Fibroblast of gingiva (primary cell): ENCODE measurements at regions not wholly inside any gene's neighbourhood (a gene's known extent, or its start where the extent isn't known, plus 50 kb on each side); places are given as distances from the start of the nearest gene placed in this dataset.
"Not testable (repeated sequence)": the region's sequence is repeated elsewhere in the genome, so short reads cannot be mapped to it uniquely, and the experiment has no call there.

Experiments used
- DNase-seq: peaks from one replicate; pipeline ENCODE4 v3.0.0-alpha.2; 2011; ENCODE audit warnings: low read depth

- no peak for DNase-seq
Measured at GRCh38 chr5:119895066-119895465, 265.7 kb downstream of the FAM170A start.

- no peak for DNase-seq
Measured at GRCh38 chr5:119896826-119897536, 267.6 kb downstream of the FAM170A start.

GRCh38 chr5:119897537-119898370, 268.4 kb downstream of the FAM170A start:
- peak; percentile 57 for DNase-seq

- no peak for DNase-seq
Measured at GRCh38 chr5:119899981-119900380, 270.6 kb downstream of the FAM170A start.

- DNase-seq: no peak
Measured at GRCh38 chr5:119902593-119902992, 273.2 kb downstream of the FAM170A start.

GRCh38 chr5:119913425-119913824, 284.1 kb downstream of the FAM170A start:
- DNase-seq: no peak

GRCh38 chr5:119919279-119919678, 289.9 kb downstream of the FAM170A start:
- no peak for DNase-seq

- DNase-seq: no peak
Measured at GRCh38 chr5:119926301-119926700, 296.9 kb downstream of the FAM170A start.

- DNase-seq: no peak
Measured at GRCh38 chr5:119928974-119929373, 299.6 kb downstream of the FAM170A start.

GRCh38 chr5:119930490-119930889, 301.1 kb downstream of the FAM170A start:
- DNase-seq: no peak

GRCh38 chr5:119943148-119943547, 313.8 kb downstream of the FAM170A start:
- peak; percentile 28 for DNase-seq

- no peak for DNase-seq
Measured at GRCh38 chr5:119945691-119946090, 316.3 kb downstream of the FAM170A start.

GRCh38 chr5:119948162-119948561, 318.8 kb downstream of the FAM170A start:
- no peak for DNase-seq

GRCh38 chr5:119949426-119949999, 320.2 kb downstream of the FAM170A start:
- no peak for DNase-seq

GRCh38 chr5:119951330-119951934, 322.1 kb downstream of the FAM170A start:
- DNase-seq: no peak

- DNase-seq: no peak
Measured at GRCh38 chr5:119953474-119953873, 324.1 kb downstream of the FAM170A start.

- no peak for DNase-seq
Measured at GRCh38 chr5:119954106-119954505, 324.7 kb downstream of the FAM170A start.

- DNase-seq: no peak
Measured at GRCh38 chr5:119961993-119962392, 332.6 kb downstream of the FAM170A start.

- DNase-seq: peak; percentile 3
Measured at GRCh38 chr5:119966028-119966427, 336.7 kb downstream of the FAM170A start.

GRCh38 chr5:119968690-119969089, 339.3 kb downstream of the FAM170A start:
- DNase-seq: no peak

- not testable (repeated sequence) for DNase-seq
Measured at GRCh38 chr5:119987077-119987476, 357.7 kb downstream of the FAM170A start.

- no peak for DNase-seq
Measured at GRCh38 chr5:119991625-119992024, 362.3 kb downstream of the FAM170A start.

GRCh38 chr5:119996128-119996527, 366.8 kb downstream of the FAM170A start:
- DNase-seq: peak; percentile 48
